ENCODE measurements at regions not wholly inside any gene's neighbourhood (a gene's known extent, or its start where the extent isn't known, plus 50 kb on each side); places are given as distances from the start of the nearest gene placed in this dataset.

- Histone ChIP-seq H3F3A (ENCODE audit: low read length, unreplicated experiment) (no peaks in the 10 kb centered on the region), H3K27ac (ENCODE audit: low read length) (no peak overlapping the region), H4K20me1 (ENCODE audit: low read length) (no peaks in the 10 kb centered on the region), H3K27me3 (ENCODE audit: low read length) (no peaks in the 10 kb centered on the region), H3K79me2 (ENCODE audit: low read length) (no peaks in the 10 kb centered on the region), H3K9me3 (ENCODE audit: low read length) (no peaks in the 10 kb centered on the region), H2AFZ (ENCODE audit: low read length) (no peak overlapping the region), H3K4me3 (ENCODE audit: low read length) (no peak overlapping the region), H3K36me3 (ENCODE audit: low read depth, low read length) (no peaks in the 10 kb centered on the region), H3K4me2 (ENCODE audit: low read length) (no peak overlapping the region), H3K4me1 (ENCODE audit: insufficient read depth, low read length) (no peaks in the 10 kb centered on the region), H3K9me2 (replicated peaks; ENCODE audit: low read length) (no peaks in the 10 kb centered on the region), H3K9ac (ENCODE audit: low read length) (no peak overlapping the region)
- ATAC-seq = no peak
- TF ChIP-seq CTCF (conservative IDR thresholded peaks at IDR 0.05; ENCODE audit: low read depth, low read length) (no peak), EZH2phosphoT487 (IDR thresholded peaks at IDR 0.05; ENCODE audit: borderline replicate concordance, low read length) (no peak), EZH2 (IDR thresholded peaks at IDR 0.05; ENCODE audit: low read length, unreplicated experiment) (no peak)
- ChIA-PET CTCF (no interaction called here), POLR2A (ENCODE audit: unreplicated experiment) (no interaction called here)
- BruUV-seq (replicated peaks) = no TSS peak
- no peak for DNase-seq
- intact Hi-C loops (cut with micrococcal nuclease) = no loop called here
These were observed 67.7 kb upstream of the IL2 start for GRCh38 chr4:122524176-122524575.

GRCh38 chr4:122522944-122523343 is 66.4 kb upstream of the IL2 start:
- BruUV-seq (replicated peaks) = no TSS peak
- no peaks in the 10 kb centered on the region for H3F3A ChIP-seq (ENCODE audit: low read length, unreplicated experiment)
- no peaks in the 10 kb centered on the region for H4K20me1 ChIP-seq (ENCODE audit: low read length)
- ChIA-PET POLR2A (ENCODE audit: unreplicated experiment) (no interaction called here), CTCF (no interaction called here)
- intact Hi-C loops (cut with micrococcal nuclease) = no loop called here
- no peak overlapping the region for H3K9ac ChIP-seq (ENCODE audit: low read length)
- H3K9me3 ChIP-seq (ENCODE audit: low read length) = no peaks in the 10 kb centered on the region
- no peaks in the 10 kb centered on the region for H3K9me2 ChIP-seq (replicated peaks; ENCODE audit: low read length)
- DNase-seq (no peak), ATAC-seq (no peak)
- H3K79me2 ChIP-seq (ENCODE audit: low read length) = no peaks in the 10 kb centered on the region
- no peak overlapping the region for H3K4me2 ChIP-seq (ENCODE audit: low read length)
- no peaks in the 10 kb centered on the region for H3K36me3 ChIP-seq (ENCODE audit: low read depth, low read length)
- no peak overlapping the region for H3K4me3 ChIP-seq (ENCODE audit: low read length)
- no peaks in the 10 kb centered on the region for H3K27me3 ChIP-seq (ENCODE audit: low read length)
- TF ChIP-seq CTCF (conservative IDR thresholded peaks at IDR 0.05; ENCODE audit: low read depth, low read length) = no peak
- H2AFZ ChIP-seq (ENCODE audit: low read length) = no peak overlapping the region
- no peak overlapping the region for H3K27ac ChIP-seq (ENCODE audit: low read length)
- no peaks in the 10 kb centered on the region for H3K4me1 ChIP-seq (ENCODE audit: insufficient read depth, low read length)

GRCh38 chr4:122517345-122517744 is 60.8 kb upstream of the IL2 start:
- BruUV-seq (replicated peaks) = no TSS peak
- DNase-seq = no peak
- H3K4me3 ChIP-seq (ENCODE audit: low read length) = no peak overlapping the region
- H3K27ac ChIP-seq (ENCODE audit: low read length) = no peak overlapping the region
- no peaks in the 10 kb centered on the region for H3K9me2 ChIP-seq (replicated peaks; ENCODE audit: low read length)
- CTCF ChIA-PET = no interaction called here
- no peaks in the 10 kb centered on the region for H3K36me3 ChIP-seq (ENCODE audit: low read depth, low read length)
- no peaks in the 10 kb centered on the region for H3K4me1 ChIP-seq (ENCODE audit: insufficient read depth, low read length)
- no peak for ATAC-seq
- POLR2A ChIA-PET (ENCODE audit: unreplicated experiment) = no interaction called here
- no peaks in the 10 kb centered on the region for H3K79me2 ChIP-seq (ENCODE audit: low read length)
- H3K9me3 ChIP-seq (ENCODE audit: low read length) = no peaks in the 10 kb centered on the region
- H2AFZ ChIP-seq (ENCODE audit: low read length) = no peak overlapping the region
- no peak overlapping the region for H3K9ac ChIP-seq (ENCODE audit: low read length)
- intact Hi-C loops (cut with micrococcal nuclease) = no loop called here
- no peak for TF ChIP-seq CTCF (conservative IDR thresholded peaks at IDR 0.05; ENCODE audit: low read depth, low read length)
- TF ChIP-seq EZH2 (IDR thresholded peaks at IDR 0.05; ENCODE audit: low read length, unreplicated experiment) = no peak
- TF ChIP-seq EZH2phosphoT487 (IDR thresholded peaks at IDR 0.05; ENCODE audit: borderline replicate concordance, low read length) = no peak
- H3K27me3 ChIP-seq (ENCODE audit: low read length) = peaks cover 32% of the 10 kb centered on the region
- no peaks in the 10 kb centered on the region for H4K20me1 ChIP-seq (ENCODE audit: low read length)
- no peak overlapping the region for H3K4me2 ChIP-seq (ENCODE audit: low read length)
- H3F3A ChIP-seq (ENCODE audit: low read length, unreplicated experiment) = no peaks in the 10 kb centered on the region
